Activated CD4-positive, alpha-beta T cell treated with anti-CD3 and anti-CD28 coated beads for 36 hours (primary cell): ENCODE measurements at regions not wholly inside any gene's neighbourhood (a gene's known extent, or its start where the extent isn't known, plus 50 kb on each side); places are given as distances from the start of the nearest gene placed in this dataset.
"Not testable (repeated sequence)": the region's sequence is repeated elsewhere in the genome, so short reads cannot be mapped to it uniquely, and the experiment has no call there.

Source experiments
- ATAC-seq: fragments of 200-7000 bp; cut with Tn5 transposase; one replicate; pipeline ENCODE4 v1.10.0; 2021; ENCODE audit warnings: mild to moderate bottlenecking, moderate library complexity
- CTCF ChIA-PET: fragments of 350-600 bp; sonication (Branson Sonifier 250); formaldehyde crosslinking; loops from one replicate; lab custom pipeline; 2021; ENCODE audit warnings: antibody characterized with exemption; lab: Charles Lee
- POLR2A ChIA-PET: fragments of 350-600 bp; sonication (Branson Sonifier 250); formaldehyde crosslinking; loops from one replicate; lab custom pipeline; 2021; ENCODE audit warnings: antibody characterized with exemption, inconsistent platforms; lab: Charles Lee
- DNase-seq: peaks from one replicate; pipeline ENCODE4 v3.0.0-alpha.2; 2020
- H3K27ac Mint-ChIP-seq: one replicate; pipeline ENCODE4 v1.8.0; 2021; ENCODE audit warnings: mixed read lengths
- H3K27me3 Mint-ChIP-seq: one replicate; pipeline ENCODE4 v1.8.0; 2021; ENCODE audit warnings: mixed read lengths
- H3K36me3 Mint-ChIP-seq: one replicate; pipeline ENCODE4 v1.8.0; 2021; ENCODE audit warnings: low read depth, mixed read lengths
- H3K4me1 Mint-ChIP-seq: one replicate; pipeline ENCODE4 v1.8.0; 2021; ENCODE audit warnings: mixed read lengths
- H3K4me3 Mint-ChIP-seq: one replicate; pipeline ENCODE4 v1.8.0; 2021; ENCODE audit warnings: mild to moderate bottlenecking, moderate library complexity, mixed read lengths
- H3K9me3 Mint-ChIP-seq: one replicate; pipeline ENCODE4 v1.8.0; 2021; ENCODE audit warnings: low read depth, mixed read lengths
- intact Hi-C, 2 experiments: fragments of 100-400 bp; cut with DNase I in 1 of 2; cut with micrococcal nuclease in 1 of 2; formaldehyde crosslinking; loops; one replicate each; pipeline versions ENCODE4 v1.14.2 to v1.15.1; 2022 to 2024; cut with DNase I, micrococcal nuclease

DNA sequence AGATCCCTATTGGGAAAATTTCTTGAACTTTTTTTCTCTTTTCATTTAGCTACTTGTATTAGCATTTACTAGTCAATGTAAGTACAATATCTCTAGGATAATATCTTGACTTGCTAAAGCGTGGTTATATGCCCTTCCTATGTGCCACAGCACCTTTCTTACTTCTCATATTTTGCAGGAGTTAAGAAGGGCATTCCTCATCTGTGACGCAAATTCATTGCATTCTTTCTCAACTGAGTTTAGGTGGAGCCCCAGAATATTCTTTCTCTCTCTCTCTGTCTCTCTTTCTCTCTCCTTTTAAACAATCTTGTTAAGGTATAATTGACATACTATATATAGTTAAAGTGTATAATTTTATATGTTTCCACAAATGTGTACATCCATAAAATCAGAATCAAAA lies 266.1 kb downstream of the RAB38 start:
- Mint-ChIP-seq H3K36me3 (no peaks in the 10 kb centered on the region), H3K9me3 (no peaks in the 10 kb centered on the region), H3K4me1 (no peaks in the 10 kb centered on the region), H3K27ac (no peak overlapping the region), H3K27me3 (peaks cover 4% of the 10 kb centered on the region), H3K4me3 (no peak overlapping the region)
- POLR2A ChIA-PET: no interaction called here
- DNase-seq (no peak), ATAC-seq (no peak)
- intact Hi-C loops: no loop called here
- CTCF ChIA-PET: no interaction called here

DNA sequence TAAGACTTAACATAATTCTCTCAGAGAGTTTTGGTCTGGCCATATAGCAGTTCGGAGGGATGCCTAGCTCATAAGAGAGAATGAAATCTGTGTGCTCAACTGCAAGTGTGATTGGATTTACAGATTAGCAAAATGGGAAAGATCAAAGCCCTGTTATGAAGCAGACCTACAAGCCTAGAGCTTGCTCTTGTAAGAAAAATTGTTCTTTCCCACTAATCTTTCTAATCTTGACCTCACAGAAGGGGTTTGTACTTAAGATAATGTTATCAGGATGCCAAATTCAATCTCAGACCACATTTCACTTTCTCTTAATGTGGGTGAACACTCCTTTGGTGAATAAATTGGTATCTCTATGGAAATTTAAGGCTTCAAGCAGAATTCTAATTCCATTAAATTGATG lies 267.2 kb downstream of the RAB38 start:
- DNase-seq (no peak), ATAC-seq (no peak)
- Mint-ChIP-seq H3K27me3 (no peaks in the 10 kb centered on the region), H3K9me3 (no peaks in the 10 kb centered on the region), H3K27ac (no peak overlapping the region), H3K36me3 (no peaks in the 10 kb centered on the region), H3K4me1 (no peaks in the 10 kb centered on the region), H3K4me3 (no peak overlapping the region)
- intact Hi-C loops: no loop called here
- ChIA-PET POLR2A (no interaction called here), CTCF (no interaction called here)

DNA sequence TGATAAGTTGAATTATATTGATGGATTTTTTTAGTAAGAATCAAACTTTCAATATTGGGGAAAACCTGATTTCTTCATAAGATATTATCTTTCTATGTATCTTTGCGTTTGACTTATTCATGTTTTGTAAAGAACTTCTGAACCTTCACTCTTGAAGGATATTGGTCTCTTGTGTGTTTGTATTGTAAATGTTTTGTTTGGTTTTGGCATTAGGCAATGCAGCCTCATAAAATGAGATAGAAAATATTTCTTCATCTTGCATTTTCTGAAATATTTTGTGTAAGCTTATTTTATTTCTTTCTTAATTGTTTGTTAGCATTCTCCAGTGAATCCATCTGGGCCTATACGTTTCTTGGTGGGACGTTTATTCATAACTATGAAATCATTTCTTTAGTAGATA lies 271.9 kb downstream of the RAB38 start:
- Mint-ChIP-seq H3K9me3 (no peaks in the 10 kb centered on the region), H3K27me3 (no peaks in the 10 kb centered on the region), H3K36me3 (no peaks in the 10 kb centered on the region), H3K27ac (no peak overlapping the region), H3K4me3 (no peak overlapping the region), H3K4me1 (no peaks in the 10 kb centered on the region)
- ChIA-PET CTCF (no interaction called here), POLR2A (no interaction called here)
- ATAC-seq (no peak), DNase-seq (no peak)
- intact Hi-C loops: no loop called here

DNA sequence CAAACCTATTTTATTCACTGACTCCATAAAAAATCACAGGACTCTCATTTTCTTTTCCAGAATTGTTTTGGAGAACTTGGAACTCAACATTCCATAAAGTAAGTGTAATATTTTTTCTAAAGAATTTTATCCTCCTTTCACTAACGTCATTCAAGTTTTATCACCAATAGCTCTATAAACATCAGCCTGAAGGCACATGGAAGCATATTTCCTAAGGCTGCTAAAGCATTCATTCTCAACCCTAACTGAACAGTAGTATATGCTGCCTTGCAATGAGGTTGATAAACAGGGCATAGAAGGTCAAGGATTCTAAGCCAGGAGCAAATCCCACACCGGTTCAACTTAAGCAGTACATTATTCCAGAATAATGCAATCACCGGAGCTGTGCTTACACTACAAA lies 273.9 kb downstream of the RAB38 start:
- DNase-seq (no peak), ATAC-seq (no peak)
- Mint-ChIP-seq H3K9me3 (no peaks in the 10 kb centered on the region), H3K36me3 (no peaks in the 10 kb centered on the region), H3K27me3 (no peaks in the 10 kb centered on the region), H3K4me1 (no peaks in the 10 kb centered on the region), H3K27ac (no peak overlapping the region), H3K4me3 (no peak overlapping the region)
- ChIA-PET CTCF (no interaction called here), POLR2A (no interaction called here)
- intact Hi-C loops: no loop called here

DNA sequence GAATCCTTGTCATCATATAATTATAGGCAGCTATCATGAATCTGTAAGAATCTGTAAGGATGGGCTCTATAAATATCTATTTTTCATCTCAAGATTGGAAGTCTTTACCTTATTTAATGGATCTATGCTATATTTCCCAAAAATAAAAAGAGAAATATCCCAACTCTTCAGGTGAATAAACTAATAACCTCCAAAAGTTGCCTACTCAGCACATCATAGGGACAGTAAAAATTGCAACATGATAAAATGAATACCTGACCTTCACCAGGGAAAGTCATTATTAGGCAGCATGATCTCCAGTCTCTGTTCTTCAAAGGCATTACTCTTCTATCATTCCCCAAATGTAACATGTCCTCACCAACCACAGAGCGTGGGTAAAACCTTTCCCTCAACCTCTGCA lies 277.3 kb downstream of the RAB38 start:
- no peak overlapping the region for H3K27ac Mint-ChIP-seq
- ATAC-seq: no peak
- intact Hi-C loops: no loop called here
- no peaks in the 10 kb centered on the region for H3K4me1 Mint-ChIP-seq
- no peak overlapping the region for H3K4me3 Mint-ChIP-seq
- ChIA-PET POLR2A (no interaction called here), CTCF (interaction anchor here (0.6 kb wide), 1 partner anchor 892 kb away, joined by 5 read pairs; no protein-coding TSS in a partner anchor)
- no peak for DNase-seq
- H3K9me3 Mint-ChIP-seq: no peaks in the 10 kb centered on the region
- no peaks in the 10 kb centered on the region for H3K36me3 Mint-ChIP-seq
- peaks cover 2% of the 10 kb centered on the region for H3K27me3 Mint-ChIP-seq

DNA sequence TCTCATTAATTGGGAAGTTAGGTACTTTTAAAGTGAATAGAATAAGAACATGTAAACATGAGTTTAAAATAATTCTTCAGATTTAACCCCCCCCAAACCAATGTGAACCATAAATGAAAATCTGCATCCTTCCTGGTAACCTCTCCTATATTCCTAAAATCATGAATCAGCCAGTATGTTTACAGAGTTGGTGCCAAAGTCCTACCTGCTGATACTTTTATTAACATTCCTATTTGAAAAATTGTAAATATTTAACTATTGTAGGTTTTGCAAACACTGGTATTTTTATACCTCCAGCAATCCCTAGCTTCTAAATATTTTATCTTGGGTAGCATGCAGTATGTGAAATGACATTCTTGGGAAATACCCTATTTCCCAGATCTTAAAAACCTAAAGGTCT lies 278.2 kb downstream of the RAB38 start:
- no peak for ATAC-seq
- DNase-seq: no peak
- Mint-ChIP-seq H3K4me3 (no peak overlapping the region), H3K36me3 (no peaks in the 10 kb centered on the region), H3K4me1 (no peaks in the 10 kb centered on the region), H3K27ac (no peak overlapping the region), H3K27me3 (peaks cover 3% of the 10 kb centered on the region), H3K9me3 (no peaks in the 10 kb centered on the region)
- ChIA-PET CTCF (interaction anchor here (0.6 kb wide), 1 partner anchor 891 kb away, joined by 5 read pairs; no protein-coding TSS in a partner anchor), POLR2A (no interaction called here)
- intact Hi-C loops: no loop called here

GRCh38 chr11:87894961-87895360 lies 280.3 kb downstream of the RAB38 start:
- intact Hi-C loops: no loop called here
- ChIA-PET POLR2A (no interaction called here), CTCF (interaction anchor here (0.7 kb wide), 1 partner anchor 842 kb away, joined by 3 read pairs; no protein-coding TSS in a partner anchor)
- H3K27ac Mint-ChIP-seq: no peak overlapping the region
- DNase-seq: no peak
- no peak for ATAC-seq
- no peak overlapping the region for H3K4me3 Mint-ChIP-seq
- no peaks in the 10 kb centered on the region for H3K9me3 Mint-ChIP-seq
- H3K4me1 Mint-ChIP-seq: no peaks in the 10 kb centered on the region
- H3K36me3 Mint-ChIP-seq: no peaks in the 10 kb centered on the region
- peaks cover 3% of the 10 kb centered on the region for H3K27me3 Mint-ChIP-seq

GRCh38 chr11:87892291-87892690 lies 283.0 kb downstream of the RAB38 start:
- intact Hi-C loops: no loop called here
- POLR2A ChIA-PET: no interaction called here

GRCh38 chr11:87889126-87889525 lies 286.1 kb downstream of the RAB38 start:
- CTCF ChIA-PET: no interaction called here
- POLR2A ChIA-PET: no interaction called here
- ATAC-seq: no peak

More at GRCh38 chr11:87892291-87892690, 283.0 kb downstream of the RAB38 start:
- no peak overlapping the region for H3K27ac Mint-ChIP-seq
- peaks cover 3% of the 10 kb centered on the region for H3K27me3 Mint-ChIP-seq
- H3K36me3 Mint-ChIP-seq: no peaks in the 10 kb centered on the region
- DNase-seq (no peak), ATAC-seq (no peak)
- H3K4me1 Mint-ChIP-seq: no peaks in the 10 kb centered on the region
- H3K9me3 Mint-ChIP-seq: no peaks in the 10 kb centered on the region
- H3K4me3 Mint-ChIP-seq: no peak overlapping the region
- CTCF ChIA-PET: no interaction called here

GRCh38 chr11:87885084-87885483 lies 290.2 kb downstream of the RAB38 start:
- DNase-seq, ATAC-seq, H3K4me3 Mint-ChIP-seq, H3K9me3 Mint-ChIP-seq, CTCF ChIA-PET, POLR2A ChIA-PET, H3K36me3 Mint-ChIP-seq, H3K27ac Mint-ChIP-seq, H3K27me3 Mint-ChIP-seq, intact Hi-C loops, H3K4me1 Mint-ChIP-seq: not testable (repeated sequence)

More at GRCh38 chr11:87889126-87889525, 286.1 kb downstream of the RAB38 start:
- DNase-seq: no peak
- no peaks in the 10 kb centered on the region for H3K9me3 Mint-ChIP-seq
- no peaks in the 10 kb centered on the region for H3K4me1 Mint-ChIP-seq
- H3K27ac Mint-ChIP-seq: no peak overlapping the region
- intact Hi-C loops: no loop called here
- H3K36me3 Mint-ChIP-seq: no peaks in the 10 kb centered on the region
- peaks cover 6% of the 10 kb centered on the region for H3K27me3 Mint-ChIP-seq
- no peak overlapping the region for H3K4me3 Mint-ChIP-seq

DNA sequence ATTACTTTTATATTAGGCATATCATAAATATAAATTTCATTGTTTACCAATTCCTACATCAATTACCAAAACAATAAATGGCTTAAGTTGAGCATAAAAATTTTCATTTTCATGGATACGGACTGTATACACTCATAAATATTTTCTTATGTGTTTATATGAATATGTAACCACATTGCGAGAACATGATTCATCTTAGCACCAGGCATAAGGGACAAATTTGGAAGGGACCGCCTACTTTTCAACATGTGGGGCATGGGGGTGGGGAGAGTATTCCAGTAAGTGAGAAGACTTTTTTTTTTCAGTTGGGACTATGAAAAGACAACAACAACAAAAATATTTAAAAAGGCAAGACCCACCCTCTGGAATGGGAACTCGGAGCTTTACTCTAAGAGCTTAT lies 296.1 kb downstream of the RAB38 start:
- intact Hi-C loops: loop anchor here (5.0 kb wide), 1 partner anchor 663 kb away; no protein-coding TSS in a partner anchor
- CTCF ChIA-PET: no interaction called here
- POLR2A ChIA-PET: no interaction called here
- no peaks in the 10 kb centered on the region for H3K4me1 Mint-ChIP-seq
- no peak for ATAC-seq
- H3K27ac Mint-ChIP-seq: no peak overlapping the region
- no peak for DNase-seq
- H3K36me3 Mint-ChIP-seq: no peaks in the 10 kb centered on the region
- no peaks in the 10 kb centered on the region for H3K9me3 Mint-ChIP-seq
- H3K4me3 Mint-ChIP-seq: no peak overlapping the region
- peaks cover 4% of the 10 kb centered on the region for H3K27me3 Mint-ChIP-seq

- Mint-ChIP-seq H3K4me3 (no peak overlapping the region), H3K27me3 (peaks cover 3% of the 10 kb centered on the region), H3K36me3 (no peaks in the 10 kb centered on the region), H3K9me3 (no peaks in the 10 kb centered on the region), H3K4me1 (no peaks in the 10 kb centered on the region), H3K27ac (no peak overlapping the region)
- intact Hi-C loops: loop anchor here (5.0 kb wide), 1 partner anchor 664 kb away; no protein-coding TSS in a partner anchor
- DNase-seq: peak; percentile 17
- CTCF ChIA-PET: no interaction called here
- POLR2A ChIA-PET: interaction anchor here (0.6 kb wide), 1 partner anchor 337 kb away, joined by 4 read pairs; no protein-coding TSS in a partner anchor
- no peak for ATAC-seq
Observed at GRCh38 chr11:87878373-87878825, 296.8 kb downstream of the RAB38 start.
